K562 (cell line): ENCODE measurements at regions not wholly inside any gene's neighbourhood (a gene's known extent, or its start where the extent isn't known, plus 50 kb on each side); places are given as distances from the start of the nearest gene placed in this dataset.

ENCODE experiments used
- ATAC-seq: fragments of 200-7000 bp; cut with Tn5 transposase; 3 replicates; pipeline ENCODE4 v1.9.1; 2020; ENCODE audit warnings: moderate library complexity
- BruUV-seq: library from RNA; stranded (reverse); fragments of 400-500 nt; replicated peaks from 2 replicates; lab custom pipeline; 2021; lab: Mats Ljungman, UMichigan
- CTCF ChIA-PET: fragments of 300-600 bp; formaldehyde crosslinking; extraction: SDS; loops from one replicate; lab custom pipeline; 2021; ENCODE audit warnings: low intra/inter-chr PET ratio; lab: Yijun Ruan, JAX
- POLR2A ChIA-PET: fragments of 300-600, 350-650 bp; sonication (Branson Sonifier 250); formaldehyde crosslinking; extraction: SDS; loops from one replicate; lab custom pipeline; 2021; ENCODE audit warnings: antibody characterized with exemption, inconsistent platforms; lab: Yijun Ruan, JAX
- DNase-seq, 4 experiments: peaks; one replicate each; pipeline versions ENCODE4 v3.0.0 to v3.0.0-alpha.2; 2011 to 2018; ENCODE audit warnings: low spot score in 3 of 4, mixed read lengths in 3 of 4; ENCODE audit errors: extremely low read depth in 1 of 4
- FAIRE-seq: peaks from 2 replicates; lab custom pipeline; 2011; peaks lifted over from hg19 to GRCh38; lab: Jason Lieb, UNC
- H2AFZ ChIP-seq: 2 replicates; pipeline ENCODE4 v1.6.0; 2011; ENCODE audit warnings: low read depth, low read length, control low read depth, inconsistent platforms
- H3K27ac ChIP-seq: fragments of 200-600 bp; 3 replicates; pipeline ENCODE4 v1.8.0; 2011; ENCODE audit warnings: low read depth, mild to moderate bottlenecking, control low read depth, inconsistent platforms, low read length, moderate library complexity, mixed read lengths; ENCODE audit errors: extremely low read depth
- H3K27me3 ChIP-seq, 2 experiments: fragments of 300-600 bp in 1 of 2; 2 replicates in 1 of 2; 3 replicates in 1 of 2; pipeline versions ENCODE4 v1.6.0 to v1.8.0; 2011; ENCODE audit warnings: inconsistent platforms in 2 of 2, low read length in 2 of 2, mild to moderate bottlenecking in 1 of 2, mixed read lengths in 1 of 2, moderate library complexity in 1 of 2; ENCODE audit not compliant: control insufficient read depth in 2 of 2, insufficient read depth in 2 of 2
- H3K36me3 ChIP-seq: fragments of 300-600 bp; 3 replicates; pipeline ENCODE4 v1.8.0; 2011; ENCODE audit warnings: mild to moderate bottlenecking, low read length, inconsistent platforms; ENCODE audit not compliant: control insufficient read depth, insufficient read depth
- H3K4me1 ChIP-seq, 2 experiments: fragments of 200-600 bp in 1 of 2; replicated peaks in 1 of 2; 2 replicates in 1 of 2; 3 replicates in 1 of 2; pipeline versions ENCODE4 v1.5.1 to v1.8.0; 2011; ENCODE audit warnings: inconsistent platforms in 2 of 2, low read length in 2 of 2, mild to moderate bottlenecking in 1 of 2, mixed read lengths in 1 of 2, moderate library complexity in 1 of 2; ENCODE audit not compliant: control insufficient read depth in 2 of 2, insufficient read depth in 2 of 2
- H3K4me2 ChIP-seq: 2 replicates; pipeline ENCODE4 v1.6.1; 2011; ENCODE audit warnings: low read length, control low read depth, inconsistent platforms, mixed read lengths; ENCODE audit not compliant: insufficient read depth
- H3K4me3 ChIP-seq: fragments of 200-600 bp; sonication (generic), shearing (Covaris generic); 2 replicates; pipeline ENCODE4 v1.5.1; 2016; ENCODE audit warnings: control low read depth, inconsistent platforms
- H3K79me2 ChIP-seq: fragments of 200-600 bp; 3 replicates; pipeline ENCODE4 v1.8.0; 2011; ENCODE audit warnings: low read length, inconsistent platforms; ENCODE audit not compliant: control insufficient read depth, insufficient read depth
- H3K9ac ChIP-seq, 2 experiments: 2 replicates each; pipeline versions ENCODE4 v1.6.0 to v1.6.1; 2011; ENCODE audit warnings: low read depth in 2 of 2, low read length in 2 of 2, control low read depth in 1 of 2, inconsistent platforms in 1 of 2, mild to moderate bottlenecking in 1 of 2, mixed read lengths in 1 of 2; ENCODE audit not compliant: insufficient read depth in 1 of 2
- H3K9me1 ChIP-seq: one replicate; pipeline ENCODE4 v1.6.0; 2011; ENCODE audit warnings: inconsistent platforms, mild to moderate bottlenecking, low read length, moderate library complexity; ENCODE audit not compliant: control insufficient read depth, insufficient read depth
- H3K9me3 ChIP-seq: replicated peaks from 2 replicates; pipeline ENCODE4 v1.5.1; 2011; ENCODE audit warnings: low read depth, low read length, inconsistent platforms; ENCODE audit not compliant: control insufficient read depth, insufficient read depth
- H4K20me1 ChIP-seq: replicated peaks from 2 replicates; pipeline ENCODE4 v1.6.1; 2011; ENCODE audit warnings: low read length, inconsistent platforms, mixed read lengths; ENCODE audit not compliant: control insufficient read depth, insufficient read depth
- KHSRP ChIP-seq: fragments of 450-650 bp; IDR thresholded peaks from 2 replicates; pipeline ENCODE4 v1.6.1; 2017
- NR0B1 ChIP-seq: fragments of 450-650 bp; IDR thresholded peaks from one replicate; pipeline ENCODE4 v1.6.1; 2018; ENCODE audit warnings: mild to moderate bottlenecking, moderate library complexity; ENCODE audit not compliant: partially characterized antibody
- STAT5A ChIP-seq: IDR thresholded peaks from 2 replicates; pipeline ENCODE4 v1.6.1; 2012; ENCODE audit warnings: low read length, inconsistent platforms, borderline replicate concordance
- ZC3H11A ChIP-seq: IDR thresholded peaks from 2 replicates; pipeline ENCODE4 v1.6.1; 2012; ENCODE audit warnings: low read depth, low read length, improper control_type of control experiment
- ZNF57 ChIP-seq: fragments of 450-650 bp; formaldehyde crosslinking; IDR thresholded peaks from 2 replicates; pipeline ENCODE4 v1.4.0; 2020; ENCODE audit warnings: mild to moderate bottlenecking, moderate library complexity
- WGBS: fragments of 100-300 bp; shearing (Covaris generic); methylation state at CpG from one replicate; pipeline ENCODE4 v1.1.6; 2016; ENCODE audit warnings: low coverage, mixed read lengths; ENCODE audit not compliant: insufficient coverage; ENCODE audit errors: missing lambda C conversion rate; 5-methylcytosine and 5-hydroxymethylcytosine counted together
- in situ Hi-C: fragments of 300-500 bp; cut with MboI; formaldehyde crosslinking; loops from 4 replicates; pipeline ENCODE4 v1.15.0; 2018; ENCODE audit warnings: inconsistent platforms, mixed read lengths
- intact Hi-C: fragments of 100-400 bp; cut with micrococcal nuclease; formaldehyde crosslinking; loops from 2 replicates; pipeline ENCODE4 v1.14.2; 2022

GRCh38 chr20:17828598-17829144 is 128.9 kb downstream of the BANF2 start:
- Histone ChIP-seq H3K27me3 (peaks cover 0 to 13% of the 10 kb centered on the region in 2 experiments; a peak in 2 of 5 replicates), H3K9ac (no peak overlapping the region), H4K20me1 (no peaks in the 10 kb centered on the region), H3K9me1 (no peaks in the 10 kb centered on the region), H3K4me1 (no peaks in the 10 kb centered on the region), H3K27ac (no peak overlapping the region), H3K4me3 (no peak overlapping the region), H3K4me2 (no peak overlapping the region), H2AFZ (no peak overlapping the region), H3K36me3 (no peaks in the 10 kb centered on the region), H3K79me2 (no peaks in the 10 kb centered on the region), H3K9me3 (no peaks in the 10 kb centered on the region)
- BruUV-seq, result no TSS peak
- in situ Hi-C loops, result no loop called here
- ATAC-seq, result no peak
- TF ChIP-seq ZC3H11A (no peak), STAT5A (no peak), KHSRP (no peak), ZNF57 (no peak), NR0B1 (no peak)
- POLR2A ChIA-PET, result interaction anchor here (0.6 kb wide), 1 partner anchor 74 kb away, joined by 3 read pairs; no protein-coding TSS in a partner anchor
- CTCF ChIA-PET, result no interaction called here
- WGBS, result 0% methylated on average over 4 of the region's 6 CpGs
- FAIRE-seq, result no peak
- intact Hi-C loops, result no loop called here
- DNase-seq, result no peak
